ENCODE measurements at regions not wholly inside any gene's neighbourhood (a gene's known extent, or its start where the extent isn't known, plus 50 kb on each side); places are given as distances from the start of the nearest gene placed in this dataset.

DNA sequence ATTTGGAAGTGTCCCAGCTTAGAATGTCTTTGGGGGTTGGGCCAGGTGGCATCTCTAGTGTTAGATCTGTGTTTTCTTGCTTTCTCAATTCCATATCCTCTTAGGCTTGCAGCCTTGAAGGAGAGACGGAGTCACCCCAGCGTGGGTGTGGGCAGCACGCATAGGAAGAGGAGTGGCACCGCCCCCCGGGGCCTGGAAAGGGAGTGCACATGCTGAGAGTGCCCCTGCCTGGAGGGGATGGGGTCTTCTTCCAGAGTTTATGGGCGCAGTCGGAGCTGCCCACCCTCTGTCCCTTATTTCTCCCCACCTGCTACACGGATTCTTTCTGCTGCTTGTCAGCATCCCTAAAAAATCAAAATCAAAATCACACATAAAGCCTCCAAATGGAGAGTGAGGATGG is 309.7 kb downstream of the QKI start:
- DNase-seq, result no peak

DNA sequence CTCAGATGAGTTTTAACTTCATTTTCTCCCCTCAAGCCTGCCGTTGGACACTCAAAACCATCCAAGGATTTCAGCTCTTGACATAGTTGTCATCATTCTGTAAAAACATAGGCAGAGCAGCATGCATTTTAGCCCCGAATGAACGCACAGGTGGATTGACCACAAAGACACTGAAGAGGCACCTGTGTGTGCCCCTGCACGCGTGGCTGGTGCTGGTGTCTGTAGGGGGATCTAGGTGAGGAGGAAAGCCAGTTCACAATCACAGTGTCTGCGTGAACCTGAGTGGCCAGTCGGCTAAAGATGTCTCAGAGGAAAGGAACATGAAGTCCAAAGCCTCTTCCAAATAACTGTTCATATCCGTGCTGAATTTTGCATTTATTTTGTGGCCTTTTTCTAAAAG is 309.2 kb downstream of the QKI start:
- DNase-seq, result no peak

DNA sequence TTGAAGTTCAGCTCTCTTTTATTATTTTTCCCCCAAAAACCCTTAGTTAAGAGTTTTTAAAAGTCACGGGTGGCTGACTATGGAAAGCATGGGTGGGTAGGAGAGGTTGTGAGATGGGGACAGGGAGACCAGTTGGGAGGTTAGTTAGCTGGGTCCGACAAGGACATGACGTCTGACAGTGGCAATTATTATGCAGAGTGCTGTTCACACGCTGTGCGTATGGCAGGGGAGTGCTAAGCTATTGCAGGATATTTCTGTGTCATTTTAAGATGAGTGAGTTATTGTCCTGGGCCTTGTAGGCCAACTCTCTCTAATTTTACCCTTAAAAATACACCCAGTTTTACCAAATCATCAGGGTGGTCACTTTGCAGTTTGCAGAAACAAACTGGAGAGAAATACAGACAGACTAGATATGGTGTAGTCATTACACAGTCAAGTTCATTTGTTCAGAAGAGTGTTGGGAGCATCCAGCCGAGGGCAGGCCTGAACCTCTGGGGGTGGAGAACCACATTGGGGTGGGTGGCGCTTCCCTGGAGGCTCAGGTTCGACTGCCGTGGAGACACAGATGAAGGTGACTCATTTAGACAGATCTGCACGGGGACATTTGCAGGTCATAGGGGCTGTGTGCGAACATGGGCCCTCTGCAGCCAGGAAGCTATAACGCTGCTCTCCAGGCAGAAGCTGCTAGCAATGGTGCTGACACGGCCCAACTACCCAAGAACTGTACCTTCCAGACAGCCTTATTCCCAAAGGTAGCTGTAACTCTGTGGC is 307.6 kb downstream of the QKI start:
- no peak for DNase-seq

DNA sequence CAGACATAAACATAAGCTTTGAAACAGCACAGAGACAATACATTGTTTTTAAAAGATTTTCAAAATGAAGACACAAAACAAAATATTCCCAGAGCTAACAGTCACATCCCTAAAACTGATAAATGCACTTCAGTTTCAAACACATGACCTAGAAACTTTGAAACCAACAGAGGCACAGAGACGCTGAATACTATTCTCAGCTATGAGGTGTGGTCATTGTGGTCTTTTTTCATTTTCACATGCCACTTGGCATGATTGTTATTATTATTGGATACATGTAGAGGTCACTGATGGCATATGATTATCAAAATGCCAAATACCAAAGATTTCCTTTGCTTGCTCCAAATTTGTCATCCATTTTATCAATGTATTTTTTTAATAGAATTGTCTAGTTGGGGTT is 306.9 kb downstream of the QKI start:
- no peak for DNase-seq

DNA sequence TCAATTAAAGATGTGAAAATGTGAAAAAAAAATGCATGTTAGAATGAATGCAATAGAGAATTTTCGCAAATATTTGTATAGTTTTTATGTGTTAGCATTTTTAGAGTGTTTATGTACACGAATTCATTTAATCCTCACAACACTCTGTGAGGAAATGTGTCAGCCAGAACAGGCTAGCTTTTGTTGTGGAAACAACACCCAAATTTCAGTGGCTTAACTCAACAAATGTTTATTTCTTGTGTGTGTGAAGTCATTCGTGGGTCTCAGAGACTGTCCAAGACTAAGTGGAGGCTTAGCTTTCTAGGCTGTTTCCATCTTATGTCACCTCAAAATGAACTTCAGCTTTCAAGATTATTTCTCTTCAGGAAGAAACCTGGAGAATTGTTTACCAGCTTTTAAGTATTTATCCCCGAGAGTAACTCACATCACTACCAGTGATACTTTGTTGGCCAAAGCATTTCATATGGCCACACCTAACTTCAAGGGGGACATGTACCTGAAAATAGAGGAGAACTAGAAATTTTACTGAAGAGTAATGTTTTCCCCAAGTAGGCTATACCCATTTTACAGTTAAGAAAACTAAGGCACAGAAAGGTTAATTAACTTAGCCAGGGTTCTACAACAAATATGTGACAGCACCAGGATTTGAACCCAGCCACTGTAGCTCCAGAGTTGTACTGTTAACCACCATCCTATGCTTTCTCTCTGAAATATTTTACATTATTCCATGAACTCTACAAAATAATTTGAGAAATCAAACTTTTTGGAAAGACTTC is 306.1 kb downstream of the QKI start:
- DNase-seq, result no peak

- DNase-seq, result no peak
Measured at GRCh38 chr6:163720005-163720404, 305.5 kb downstream of the QKI start.

- no peak for DNase-seq
Measured at GRCh38 chr6:163719028-163719742, 304.7 kb downstream of the QKI start.

DNA sequence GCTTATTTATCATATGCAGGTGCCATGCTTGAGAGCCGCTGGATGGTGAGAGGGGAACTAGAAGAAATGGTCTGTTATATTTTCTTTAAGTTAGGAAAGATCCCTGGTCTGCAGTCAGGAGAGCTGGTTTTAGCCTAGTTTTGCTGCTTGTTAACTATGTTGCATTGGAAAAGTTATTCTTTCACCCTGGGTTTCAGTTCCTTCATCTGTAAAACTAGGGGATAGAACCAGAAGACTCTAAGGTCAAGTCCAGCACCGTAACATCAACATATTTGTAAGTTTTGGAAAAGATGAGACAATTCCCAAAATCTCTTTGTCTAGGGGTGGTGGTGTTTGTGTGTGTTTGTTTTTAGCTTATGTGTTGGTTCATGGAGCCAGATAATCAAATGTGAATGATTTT is 304.0 kb downstream of the QKI start:
- DNase-seq, result no peak

GRCh38 chr6:163717106-163717764 is 302.7 kb downstream of the QKI start:
- DNase-seq, result no peak

DNA sequence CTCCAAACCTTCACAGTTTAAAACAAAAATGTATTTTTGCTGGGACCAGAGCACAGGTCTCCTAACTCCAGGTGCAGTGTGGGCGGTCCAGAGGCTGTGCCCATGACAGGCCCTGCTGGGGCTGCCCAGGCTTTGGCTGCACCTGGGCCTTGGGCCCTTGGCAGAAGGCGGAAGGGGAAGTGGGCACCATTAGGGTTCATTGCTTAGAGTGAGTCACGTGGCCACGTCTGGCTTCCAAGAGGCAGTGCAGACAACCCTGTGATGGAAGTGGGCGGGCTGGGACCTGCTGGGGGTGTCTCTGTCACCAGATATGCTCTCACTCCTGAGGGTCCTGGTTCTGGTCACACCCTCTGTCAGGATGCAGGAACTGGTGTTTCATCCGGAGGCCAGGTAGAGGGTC is 302.2 kb downstream of the QKI start:
- peak in 1 of 2 donors; percentile 39 for DNase-seq

- DNase-seq, result no peak
Measured at GRCh38 chr6:163715846-163716245, 301.3 kb downstream of the QKI start.

GRCh38 chr6:163714179-163714578 is 299.7 kb downstream of the QKI start:
- no peak for DNase-seq

GRCh38 chr6:163712981-163713380 is 298.5 kb downstream of the QKI start:
- no peak for DNase-seq

DNA sequence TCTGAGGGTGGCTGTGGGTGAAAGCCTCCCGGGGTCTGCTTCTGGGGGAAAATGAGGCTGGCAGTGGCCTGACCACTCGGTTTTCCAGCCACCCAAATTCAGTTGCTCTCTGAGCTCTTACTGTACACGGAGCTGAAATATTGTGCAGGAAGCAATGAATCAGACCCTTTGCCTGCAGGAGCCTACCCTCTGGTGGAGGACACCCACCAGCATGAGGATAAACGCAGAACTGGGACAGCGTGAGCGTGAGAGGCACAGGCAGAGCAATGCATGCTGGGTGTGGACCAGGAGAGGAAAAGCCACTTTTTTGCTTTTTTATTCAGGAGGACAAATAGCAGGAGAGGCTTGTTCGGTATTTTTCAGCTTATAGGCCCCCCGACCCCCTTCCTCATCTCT is 298.0 kb downstream of the QKI start:
- DNase-seq, result no peak

- DNase-seq, result peak; percentile 9 to 60
Measured at GRCh38 chr6:163711615-163712565, 297.4 kb downstream of the QKI start.

- no peak for DNase-seq
Measured at GRCh38 chr6:163710532-163711470, 296.3 kb downstream of the QKI start.

GRCh38 chr6:163709693-163710092 is 295.2 kb downstream of the QKI start:
- no peak for DNase-seq

DNA sequence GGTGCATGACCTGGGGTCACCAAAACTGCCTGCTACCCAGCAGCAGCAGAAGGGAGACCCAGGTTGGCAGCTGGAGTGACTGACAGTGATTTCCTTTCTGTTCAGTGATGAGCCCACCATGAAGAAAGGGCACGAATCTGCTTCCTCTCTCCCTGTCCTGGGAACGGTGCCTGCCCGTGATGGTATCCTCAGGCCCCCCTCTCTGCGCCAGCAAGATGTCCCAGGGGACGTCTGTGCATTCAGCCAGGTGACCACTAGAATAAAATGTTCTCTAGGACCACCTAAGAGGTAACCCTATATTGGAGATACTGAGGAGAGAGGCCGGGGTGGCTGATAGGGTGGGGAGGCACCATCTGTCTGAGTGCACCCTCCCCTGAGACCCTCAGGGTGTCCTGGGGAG is 294.7 kb downstream of the QKI start:
- no peak for DNase-seq

DNA sequence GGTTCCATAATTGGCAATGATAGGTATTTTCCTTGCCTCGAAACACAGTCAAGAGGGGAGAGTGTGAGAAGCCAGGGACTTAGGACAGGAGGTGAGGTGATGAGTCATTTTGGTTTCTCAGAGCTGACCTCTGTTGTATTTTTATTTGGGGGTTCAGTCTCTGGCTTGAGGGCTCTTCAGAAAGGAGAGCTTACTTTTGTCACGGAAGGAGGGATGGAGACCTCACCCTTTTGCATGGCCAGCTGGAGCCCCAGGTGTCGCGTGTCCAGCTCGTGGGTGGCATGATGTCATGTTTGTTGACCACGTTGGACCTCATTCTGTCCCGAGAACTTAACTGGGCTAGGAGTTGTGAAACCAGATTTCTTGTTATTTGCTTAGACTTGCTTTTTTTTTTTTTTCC is 293.9 kb downstream of the QKI start:
- no peak for DNase-seq

DNA sequence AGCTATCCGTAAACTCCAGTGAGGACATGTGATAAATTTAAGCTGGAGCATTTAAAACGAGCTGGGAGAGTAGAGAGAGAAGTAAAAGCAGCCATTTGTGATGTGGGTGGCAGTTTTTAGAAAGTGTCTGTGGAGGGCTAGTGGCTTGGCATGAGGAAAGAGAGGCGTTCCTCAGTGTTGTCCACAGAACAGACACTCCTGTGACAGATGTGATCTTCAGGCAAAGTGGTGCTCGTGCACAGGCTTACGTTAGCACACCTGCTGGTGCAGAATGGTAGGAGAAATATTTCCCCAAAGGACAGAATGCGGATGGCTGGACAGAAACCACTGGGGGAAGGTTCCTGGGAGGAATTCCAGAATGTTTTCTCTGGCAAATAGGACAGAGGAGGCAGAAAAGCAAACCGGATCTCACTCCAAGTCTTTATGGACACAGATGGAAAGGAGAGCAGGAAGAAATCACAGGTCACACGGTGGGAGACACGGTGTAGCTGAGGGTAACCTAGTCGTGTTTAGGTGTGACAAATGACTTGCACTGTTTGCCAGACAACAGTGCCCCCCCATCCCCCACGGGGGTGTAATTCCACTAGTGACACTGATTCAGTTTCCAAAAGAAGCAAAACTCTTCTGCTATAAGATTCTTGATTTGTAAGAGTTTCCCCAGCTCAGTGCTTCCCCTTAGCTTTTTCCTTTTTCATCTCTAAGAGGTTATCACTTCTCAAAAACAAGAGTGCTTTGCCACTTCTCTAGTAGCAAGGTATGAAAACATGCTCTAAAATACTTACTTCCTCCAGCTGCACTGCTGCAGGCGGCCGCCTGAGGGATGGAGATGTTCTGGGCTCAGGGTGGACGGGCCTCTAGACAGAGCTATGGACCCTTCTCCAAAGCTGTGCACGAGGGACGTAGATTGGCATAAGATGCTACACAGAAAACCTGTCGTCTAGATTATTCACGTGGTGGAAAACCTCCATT is 293.2 kb downstream of the QKI start:
- DNase-seq, result no peak
